GM12872 (cell line): ENCODE measurements at regions not wholly inside any gene's neighbourhood (a gene's known extent, or its start where the extent isn't known, plus 50 kb on each side); places are given as distances from the start of the nearest gene placed in this dataset.

Source experiments
- TF ChIP-seq, protein P1 (sequence below): IDR thresholded peaks from 3 replicates; pipeline ENCODE4 v1.5.1; 2011; ENCODE audit warnings: low read depth, mild to moderate bottlenecking, low read length, moderate library complexity; ENCODE audit not compliant: insufficient read depth

- TF ChIP-seq, protein P1, sequence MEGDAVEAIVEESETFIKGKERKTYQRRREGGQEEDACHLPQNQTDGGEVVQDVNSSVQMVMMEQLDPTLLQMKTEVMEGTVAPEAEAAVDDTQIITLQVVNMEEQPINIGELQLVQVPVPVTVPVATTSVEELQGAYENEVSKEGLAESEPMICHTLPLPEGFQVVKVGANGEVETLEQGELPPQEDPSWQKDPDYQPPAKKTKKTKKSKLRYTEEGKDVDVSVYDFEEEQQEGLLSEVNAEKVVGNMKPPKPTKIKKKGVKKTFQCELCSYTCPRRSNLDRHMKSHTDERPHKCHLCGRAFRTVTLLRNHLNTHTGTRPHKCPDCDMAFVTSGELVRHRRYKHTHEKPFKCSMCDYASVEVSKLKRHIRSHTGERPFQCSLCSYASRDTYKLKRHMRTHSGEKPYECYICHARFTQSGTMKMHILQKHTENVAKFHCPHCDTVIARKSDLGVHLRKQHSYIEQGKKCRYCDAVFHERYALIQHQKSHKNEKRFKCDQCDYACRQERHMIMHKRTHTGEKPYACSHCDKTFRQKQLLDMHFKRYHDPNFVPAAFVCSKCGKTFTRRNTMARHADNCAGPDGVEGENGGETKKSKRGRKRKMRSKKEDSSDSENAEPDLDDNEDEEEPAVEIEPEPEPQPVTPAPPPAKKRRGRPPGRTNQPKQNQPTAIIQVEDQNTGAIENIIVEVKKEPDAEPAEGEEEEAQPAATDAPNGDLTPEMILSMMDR: no peak
Measured at GRCh38 chrX:40333344-40333743, 235.6 kb upstream of the BCOR start.

- TF ChIP-seq, protein P1: no peak
Measured at GRCh38 chrX:40331762-40332161, 234.0 kb upstream of the BCOR start.

DNA sequence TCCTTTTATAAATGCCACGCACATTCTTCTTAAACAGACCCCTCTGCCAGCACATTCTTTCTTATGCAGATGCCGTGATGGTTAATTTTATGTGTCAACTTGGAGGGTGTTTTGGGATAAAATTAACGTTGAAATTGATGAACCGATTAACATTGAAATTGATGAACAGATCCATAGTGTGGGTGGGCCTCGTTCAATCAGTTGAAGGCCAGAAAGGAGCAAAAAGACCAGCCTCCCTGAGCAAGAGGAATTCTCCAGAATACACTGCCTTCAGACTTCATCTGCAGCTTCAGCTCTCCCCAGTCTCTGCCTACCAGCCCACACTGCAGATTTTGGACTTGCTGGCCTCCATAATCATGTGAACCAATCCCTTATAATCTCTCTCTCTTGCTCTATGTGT, 233.6 kb upstream of the BCOR start:
- TF ChIP-seq, protein P1: no peak

DNA sequence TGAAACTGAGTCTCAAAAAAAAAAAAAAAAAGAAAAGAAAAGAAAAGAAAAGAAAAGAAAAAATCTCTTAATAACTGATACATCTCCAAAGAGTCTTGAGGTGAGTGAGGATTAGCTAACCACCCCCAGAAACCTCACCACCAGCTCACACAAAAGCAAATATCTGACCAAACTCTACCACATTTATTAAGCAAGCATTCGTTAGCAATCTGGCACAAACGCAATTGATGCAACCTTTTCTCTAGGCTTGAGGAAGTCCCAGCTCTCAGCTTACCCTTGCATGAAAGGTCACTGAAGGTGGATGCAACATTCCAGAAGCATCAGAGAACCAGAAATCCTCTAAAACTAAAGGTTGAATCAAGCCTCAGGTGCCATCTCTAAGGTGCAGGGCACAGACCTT, 231.9 kb upstream of the BCOR start:
- TF ChIP-seq, protein P1: no peak

DNA sequence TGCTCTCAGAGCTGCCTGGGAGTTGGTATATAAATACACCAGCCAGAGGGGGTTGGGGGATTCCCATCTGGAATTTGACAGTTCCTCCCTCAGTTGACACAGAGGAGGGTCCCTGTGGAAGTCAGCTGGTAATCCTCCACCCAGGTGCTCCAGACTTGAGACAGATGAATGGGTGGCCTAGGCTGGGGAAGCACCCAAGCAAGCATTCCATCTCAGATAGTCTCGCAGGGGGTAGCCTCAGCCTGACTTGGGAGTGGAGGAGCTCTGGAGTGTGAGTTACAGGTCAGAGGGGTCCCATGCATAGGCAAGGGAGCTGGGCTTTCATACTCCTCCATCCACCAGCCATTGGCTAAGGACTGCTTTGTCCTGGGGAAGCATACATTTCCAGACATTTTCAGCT, 229.3 kb upstream of the BCOR start:
- TF ChIP-seq, protein P1: no peak

DNA sequence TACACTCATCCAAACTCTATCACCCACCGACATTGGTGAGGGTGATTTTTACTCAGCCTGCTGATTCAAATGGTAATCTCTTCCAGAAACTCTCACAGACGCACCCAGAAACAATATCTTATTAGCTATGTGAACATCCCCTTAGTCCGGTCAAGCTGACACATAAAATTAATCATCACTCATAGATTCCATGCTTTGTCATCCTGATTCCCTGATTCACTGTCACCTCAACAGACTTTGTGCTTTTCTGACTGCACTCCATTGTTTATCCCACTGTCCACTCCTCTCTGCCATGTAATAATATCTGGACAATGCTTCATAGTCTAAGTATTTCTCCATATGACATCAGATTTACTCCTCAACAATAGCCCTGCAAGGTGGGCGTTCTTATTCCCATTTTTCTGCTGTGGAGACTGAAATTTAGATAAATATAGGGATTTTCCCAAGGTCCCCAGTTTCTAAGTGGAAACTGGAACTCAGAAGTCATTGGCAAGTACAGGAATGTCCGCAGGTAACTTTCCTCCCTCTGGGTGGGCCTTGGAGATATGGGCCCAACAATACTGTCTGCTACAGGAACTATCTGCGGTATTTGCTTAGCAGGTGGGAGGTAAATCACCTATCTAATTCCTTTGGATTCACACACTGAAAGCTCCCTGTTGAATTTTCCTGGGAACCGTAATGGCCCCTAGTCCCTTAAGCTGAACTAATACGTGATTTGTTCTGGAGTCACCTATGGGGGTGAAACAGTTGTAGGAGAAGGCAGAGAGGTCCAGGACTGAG, 228.6 kb upstream of the BCOR start:
- TF ChIP-seq, protein P1: no peak

DNA sequence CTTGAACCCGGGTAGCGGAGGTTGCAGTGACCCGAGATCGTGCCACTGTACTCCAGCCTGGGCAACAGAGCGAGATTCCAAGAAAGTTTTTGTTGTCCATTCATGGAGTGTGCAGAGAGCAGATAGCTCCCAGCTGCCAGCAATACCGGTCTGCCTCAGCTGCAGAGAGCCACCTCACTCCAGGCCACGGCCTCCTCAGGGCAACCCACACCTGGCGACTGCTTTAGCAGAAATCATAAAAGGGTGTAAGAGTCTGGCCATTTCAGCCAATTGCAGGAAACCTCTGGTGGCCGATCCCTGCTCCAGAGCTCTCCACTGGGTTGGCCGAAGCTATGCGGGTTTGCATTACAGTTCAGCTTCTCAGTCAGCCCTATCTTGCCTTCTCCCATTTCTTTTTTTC, 227.4 kb upstream of the BCOR start:
- TF ChIP-seq, protein P1: no peak

DNA sequence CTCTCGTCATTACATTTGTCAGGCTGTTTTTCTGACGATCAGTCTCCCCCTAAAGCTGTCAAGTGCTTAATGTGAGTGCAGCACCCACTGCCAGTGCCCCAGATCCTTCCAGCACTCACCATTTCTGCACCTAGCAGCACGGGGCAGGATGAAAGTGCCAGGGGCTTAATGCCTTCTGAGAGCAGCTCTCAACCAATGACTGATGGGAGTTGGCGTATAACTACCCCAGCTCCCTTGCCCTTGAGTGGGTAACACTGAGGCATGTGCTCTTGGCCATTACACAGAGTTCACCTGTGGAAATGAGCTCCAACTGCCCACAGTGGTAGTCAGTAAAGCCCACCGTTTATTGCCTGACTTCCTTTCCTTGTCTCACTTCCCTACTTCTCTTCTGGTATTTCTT, 226.2 kb upstream of the BCOR start:
- TF ChIP-seq, protein P1: no peak
